GM23338 (cell line): ENCODE measurements at regions not wholly inside any gene's neighbourhood (a gene's known extent, or its start where the extent isn't known, plus 50 kb on each side); places are given as distances from the start of the nearest gene placed in this dataset.

Experiments
- ATAC-seq: fragments of 200-7000 bp; cut with Tn5 transposase; 3 replicates; pipeline ENCODE4 v1.9.1; 2020
- DNase-seq: peaks from one replicate; pipeline ENCODE4 v3.0.0-alpha.2; 2015; ENCODE audit warnings: low spot score
- H2AFZ ChIP-seq: fragments of 200-600 bp; sonication (generic); 2 replicates; pipeline ENCODE4 v1.8.0; 2016; ENCODE audit warnings: antibody characterized with exemption, mild to moderate bottlenecking, moderate library complexity
- H3F3A ChIP-seq: fragments of 200-600 bp; sonication (generic); replicated peaks from 2 replicates; pipeline ENCODE4 v1.8.0; 2017; ENCODE audit warnings: antibody characterized with exemption, mixed run types, low read depth
- H3K27ac ChIP-seq: fragments of 200-600 bp; sonication (generic); 2 replicates; pipeline ENCODE4 v1.6.1; 2016; ENCODE audit warnings: low read depth
- H3K27me3 ChIP-seq: fragments of 200-600 bp; sonication (generic); 2 replicates; pipeline ENCODE4 v1.8.0; 2016; ENCODE audit warnings: mild to moderate bottlenecking, mixed run types, moderate library complexity; ENCODE audit not compliant: insufficient read depth
- H3K36me3 ChIP-seq: fragments of 200-600 bp; sonication (generic); 2 replicates; pipeline ENCODE4 v1.8.0; 2016; ENCODE audit warnings: mild to moderate bottlenecking; ENCODE audit not compliant: insufficient read depth
- H3K4me1 ChIP-seq: fragments of 200-600 bp; sonication (generic); 2 replicates; pipeline ENCODE4 v1.8.0; 2016; ENCODE audit warnings: mild to moderate bottlenecking, moderate library complexity; ENCODE audit not compliant: insufficient read depth
- H3K4me2 ChIP-seq: fragments of 200-600 bp; sonication (generic); 2 replicates; pipeline ENCODE4 v1.7.1; 2017; ENCODE audit warnings: mixed run types
- H3K4me3 ChIP-seq: fragments of 200-600 bp; sonication (generic); 2 replicates; pipeline ENCODE4 v1.6.1; 2016; ENCODE audit warnings: mixed run types
- H3K79me2 ChIP-seq: fragments of 200-600 bp; sonication (generic); replicated peaks from 2 replicates; pipeline ENCODE4 v1.8.0; 2017; ENCODE audit warnings: mild to moderate bottlenecking; ENCODE audit not compliant: insufficient read depth
- H3K9me2 ChIP-seq: fragments of 200-600 bp; sonication (generic); 2 replicates; pipeline ENCODE4 v1.8.0; 2017; ENCODE audit not compliant: insufficient read depth
- H4K20me1 ChIP-seq: fragments of 200-600 bp; sonication (generic); replicated peaks from 2 replicates; pipeline ENCODE4 v1.8.0; 2017; ENCODE audit warnings: mild to moderate bottlenecking; ENCODE audit not compliant: insufficient read depth
- H3K27ac Mint-ChIP-seq: 2 replicates; pipeline ENCODE4 v1.8.0; 2020; ENCODE audit warnings: inconsistent platforms, mild to moderate bottlenecking, moderate library complexity, mixed read lengths
- H3K27me3 Mint-ChIP-seq: 3 replicates; pipeline ENCODE4 v1.8.0; 2022; ENCODE audit warnings: low read depth, mild to moderate bottlenecking, moderate library complexity, mixed read lengths, inconsistent platforms; ENCODE audit not compliant: insufficient read depth, poor library complexity
- H3K36me3 Mint-ChIP-seq: 3 replicates; pipeline ENCODE4 v1.8.0; 2021; ENCODE audit warnings: low read depth, mild to moderate bottlenecking, inconsistent platforms, moderate library complexity, mixed read lengths
- H3K4me1 Mint-ChIP-seq: 3 replicates; pipeline ENCODE4 v1.8.0; 2020; ENCODE audit warnings: mild to moderate bottlenecking, inconsistent platforms, mixed read lengths
- H3K4me3 Mint-ChIP-seq: 3 replicates; pipeline ENCODE4 v1.8.0; 2021; ENCODE audit warnings: moderate library complexity, mild to moderate bottlenecking, inconsistent platforms, mixed read lengths
- H3K9me3 Mint-ChIP-seq: 3 replicates; pipeline ENCODE4 v1.8.0; 2020; ENCODE audit warnings: moderate library complexity, mild to moderate bottlenecking, inconsistent platforms, mixed read lengths
- CREB1 ChIP-seq: fragments of 250-450 bp; sonication (Bioruptor Pico); IDR thresholded peaks from 2 replicates; pipeline ENCODE4 v1.5.0; 2020; ENCODE audit warnings: low read depth, mild to moderate bottlenecking, moderate library complexity
- POLR2AphosphoS5 ChIP-seq: IDR thresholded peaks from 2 replicates; pipeline ENCODE4 v1.6.1; 2016; ENCODE audit warnings: antibody characterized with exemption, low read depth
- STAT1 ChIP-seq: IDR thresholded peaks from one replicate; pipeline ENCODE4 v1.6.1; 2016; ENCODE audit warnings: antibody characterized with exemption; ENCODE audit not compliant: unreplicated experiment
- ZNF331 ChIP-seq: fragments of 250-450 bp; sonication (Bioruptor Pico); IDR thresholded peaks from 2 replicates; pipeline ENCODE4 v1.5.0; 2020; ENCODE audit warnings: low read depth, mild to moderate bottlenecking, moderate library complexity
- ZNF462 ChIP-seq: fragments of 250-450 bp; sonication (Bioruptor Pico); IDR thresholded peaks from 2 replicates; pipeline ENCODE4 v1.5.0; 2020; ENCODE audit warnings: mild to moderate bottlenecking, moderate library complexity
- TF ChIP-seq, protein P1 (sequence below): IDR thresholded peaks from 2 replicates; pipeline ENCODE4 v1.6.1; 2016; ENCODE audit warnings: antibody characterized with exemption

DNA sequence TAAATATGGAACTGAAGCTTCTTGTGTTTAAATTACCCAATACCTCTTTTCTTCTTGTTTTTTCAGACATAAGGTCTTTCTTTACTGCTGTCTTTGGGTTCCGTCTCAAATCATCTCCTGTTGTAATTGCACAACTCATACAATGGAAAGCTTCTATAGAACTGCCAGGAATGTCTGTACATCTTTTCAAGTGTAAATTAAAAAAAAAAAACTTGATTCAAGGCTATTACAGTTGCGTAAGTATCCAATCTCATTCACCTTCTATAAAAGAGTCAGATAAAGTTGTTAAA is 243.5 kb downstream of the ICE1 start (continued):
- TF ChIP-seq ZNF462 (CRISPR knock-in tag) (no peak), POLR2AphosphoS5 (no peak), ZNF331 (CRISPR knock-in tag) (no peak), STAT1 (no peak)

DNA sequence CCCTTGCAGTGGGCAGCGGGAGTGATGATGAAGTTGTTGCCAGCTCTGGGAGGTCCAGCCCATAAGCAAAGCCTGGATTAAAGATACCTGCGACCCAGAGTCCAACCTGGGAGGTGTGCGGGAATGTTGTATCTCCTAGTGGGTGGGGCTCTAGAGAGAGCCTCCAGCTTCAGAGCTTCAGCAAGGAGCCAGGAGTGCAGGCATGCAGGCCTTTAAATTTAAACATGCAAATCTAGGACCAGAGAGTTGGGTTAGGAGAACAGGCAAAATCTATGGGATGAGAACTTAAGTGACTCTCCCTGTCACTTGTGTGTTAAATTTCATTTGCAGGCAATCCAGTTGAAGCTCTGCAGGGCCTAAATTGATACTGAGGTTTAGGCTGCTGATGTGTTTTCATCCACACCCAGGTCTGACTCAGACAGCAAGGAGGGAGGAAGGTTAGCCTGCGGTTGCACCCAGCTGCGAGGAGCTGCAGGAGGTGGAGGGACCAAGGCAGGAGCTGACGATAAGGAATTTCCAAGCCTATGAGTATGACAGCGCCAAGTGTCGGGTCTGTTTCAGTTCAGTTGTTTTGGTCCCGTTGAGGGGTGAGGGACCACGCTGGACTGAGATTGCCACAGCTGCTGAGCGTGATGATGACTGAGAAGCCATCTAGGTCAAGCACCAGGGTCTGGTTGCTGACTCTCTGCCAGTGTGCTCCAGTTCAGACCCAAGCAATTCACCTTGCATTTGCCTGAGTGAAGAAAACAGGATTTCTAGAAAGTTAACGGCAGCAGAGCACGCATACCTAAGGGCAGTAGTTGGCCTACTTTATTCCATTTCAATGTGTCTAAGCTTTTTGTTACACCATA is 243.0 kb downstream of the ICE1 start:
- no peak overlapping the region for H3K4me2 ChIP-seq
- no peaks in the 10 kb centered on the region for H3F3A ChIP-seq
- H3K27me3 ChIP-seq: no peaks in the 10 kb centered on the region
- H4K20me1 ChIP-seq: no peaks in the 10 kb centered on the region
- ATAC-seq (no peak), DNase-seq (no peak)
- no peak overlapping the region for H3K4me3 Mint-ChIP-seq
- peaks cover 18% of the 10 kb centered on the region for H3K4me1 Mint-ChIP-seq
- no peak overlapping the region; the same call in 1 of the 2 replicates for H2AFZ ChIP-seq
- H3K36me3 ChIP-seq: no peaks in the 10 kb centered on the region
- H3K4me3 ChIP-seq: no peak overlapping the region
- H3K27ac Mint-ChIP-seq: no peak overlapping the region
- no peaks in the 10 kb centered on the region for H3K79me2 ChIP-seq
- H3K9me3 Mint-ChIP-seq: no peaks in the 10 kb centered on the region
- no peak overlapping the region for H3K27ac ChIP-seq
- peaks cover 3% of the 10 kb centered on the region; the same call in 1 of the 2 replicates for H3K4me1 ChIP-seq
- peaks cover 7% of the 10 kb centered on the region; the same call in 1 of the 2 replicates for H3K9me2 ChIP-seq
- peaks cover 2% of the 10 kb centered on the region for H3K27me3 Mint-ChIP-seq
- no peaks in the 10 kb centered on the region for H3K36me3 Mint-ChIP-seq
- TF ChIP-seq POLR2AphosphoS5 (no peak), ZNF462 (CRISPR knock-in tag) (no peak), CREB1 (CRISPR knock-in tag) (no peak), STAT1 (no peak), ZNF331 (CRISPR knock-in tag) (no peak)
- TF ChIP-seq, protein P1, sequence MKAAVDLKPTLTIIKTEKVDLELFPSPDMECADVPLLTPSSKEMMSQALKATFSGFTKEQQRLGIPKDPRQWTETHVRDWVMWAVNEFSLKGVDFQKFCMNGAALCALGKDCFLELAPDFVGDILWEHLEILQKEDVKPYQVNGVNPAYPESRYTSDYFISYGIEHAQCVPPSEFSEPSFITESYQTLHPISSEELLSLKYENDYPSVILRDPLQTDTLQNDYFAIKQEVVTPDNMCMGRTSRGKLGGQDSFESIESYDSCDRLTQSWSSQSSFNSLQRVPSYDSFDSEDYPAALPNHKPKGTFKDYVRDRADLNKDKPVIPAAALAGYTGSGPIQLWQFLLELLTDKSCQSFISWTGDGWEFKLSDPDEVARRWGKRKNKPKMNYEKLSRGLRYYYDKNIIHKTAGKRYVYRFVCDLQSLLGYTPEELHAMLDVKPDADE: no peak
